WERI-Rb-1 (cell line): ENCODE measurements at regions not wholly inside any gene's neighbourhood (a gene's known extent, or its start where the extent isn't known, plus 50 kb on each side); places are given as distances from the start of the nearest gene placed in this dataset.

Experiments used
- DNase-seq: peaks from one replicate; pipeline ENCODE4 v3.0.0-alpha.2; 2020
- H3K27ac ChIP-seq: fragments of 250-450 bp; sonication (Bioruptor Pico); 2 replicates; pipeline ENCODE4 v1.5.1; 2020; ENCODE audit warnings: mild to moderate bottlenecking, moderate library complexity
- H3K27me3 ChIP-seq: fragments of 250-450 bp; sonication (Bioruptor Pico); 2 replicates; pipeline ENCODE4 v1.5.1; 2021; ENCODE audit warnings: mild to moderate bottlenecking, low read depth, moderate library complexity; ENCODE audit not compliant: insufficient read depth, severe bottlenecking
- H3K36me3 ChIP-seq: fragments of 250-450 bp; sonication (Bioruptor Pico); 2 replicates; pipeline ENCODE4 v1.5.1; 2020; ENCODE audit warnings: mild to moderate bottlenecking, moderate library complexity
- H3K4me3 ChIP-seq: 2 replicates; pipeline ENCODE4 v1.5.1; 2011; ENCODE audit warnings: low read depth, mild to moderate bottlenecking, control low read depth, low read length
- H3K9me3 ChIP-seq: fragments of 250-450 bp; sonication (Bioruptor Pico); 2 replicates; pipeline ENCODE4 v1.5.1; 2021; ENCODE audit warnings: mild to moderate bottlenecking, moderate library complexity; ENCODE audit not compliant: severe bottlenecking
- CTCF ChIP-seq: IDR thresholded peaks from 2 replicates; pipeline ENCODE4 v1.5.1; 2011; ENCODE audit warnings: low read depth, mild to moderate bottlenecking, control low read depth, inconsistent platforms, low read length

- H3K9me3 ChIP-seq = no peaks in the 10 kb centered on the region
- no peak for TF ChIP-seq CTCF
Measured at GRCh38 chr13:34214686-34215085, 396.7 kb downstream of the RFC3 start.

GRCh38 chr13:34216256-34216655 is 398.3 kb downstream of the RFC3 start:
- Histone ChIP-seq H3K36me3 (no peaks in the 10 kb centered on the region), H3K27ac (no peak overlapping the region), H3K27me3 (no peaks in the 10 kb centered on the region), H3K4me3 (no peak overlapping the region), H3K9me3 (no peaks in the 10 kb centered on the region)
- DNase-seq = no peak
- no peak for TF ChIP-seq CTCF

More at GRCh38 chr13:34214686-34215085, 396.7 kb downstream of the RFC3 start:
- Histone ChIP-seq H3K36me3 (no peaks in the 10 kb centered on the region), H3K4me3 (no peak overlapping the region), H3K27ac (no peak overlapping the region), H3K27me3 (no peaks in the 10 kb centered on the region)
- no peak for DNase-seq

DNA sequence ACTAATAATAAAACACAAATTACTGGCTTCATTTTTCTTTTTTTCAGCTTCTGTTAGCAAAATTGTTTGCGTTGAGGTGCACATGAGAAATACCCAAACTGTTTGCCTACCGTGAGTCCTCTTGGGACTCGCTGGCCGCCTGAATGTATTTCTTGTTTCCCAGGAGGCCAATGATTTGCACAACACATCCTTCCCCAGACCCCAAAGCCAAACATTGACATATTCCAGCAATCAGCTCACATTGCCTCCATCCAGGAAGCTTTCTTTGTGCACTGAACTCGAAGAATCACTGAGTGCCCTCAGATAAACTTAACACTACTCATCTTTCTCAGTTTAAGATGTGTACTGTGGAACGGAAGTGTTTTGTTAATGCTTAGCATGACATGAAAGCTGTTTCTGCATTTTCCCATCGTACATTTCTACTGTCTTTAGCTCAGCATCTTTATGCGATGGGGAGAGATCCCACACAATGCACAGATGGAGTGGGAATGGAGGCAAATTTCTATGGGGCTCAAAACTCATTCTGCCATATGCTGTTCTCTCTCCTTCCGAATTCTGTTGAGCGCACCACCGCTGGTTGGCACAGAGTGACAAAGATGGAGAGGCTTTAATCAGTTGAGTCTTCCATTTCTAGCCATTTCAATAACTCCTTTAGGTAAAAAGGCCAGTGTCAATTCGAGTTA is 399.5 kb downstream of the RFC3 start:
- DNase-seq = no peak
- TF ChIP-seq CTCF = no peak
- Histone ChIP-seq H3K9me3 (no peaks in the 10 kb centered on the region), H3K4me3 (no peak overlapping the region), H3K27ac (no peak overlapping the region), H3K27me3 (no peaks in the 10 kb centered on the region), H3K36me3 (no peaks in the 10 kb centered on the region)

- no peak for TF ChIP-seq CTCF
- no peak for DNase-seq
- H3K9me3 ChIP-seq = peaks cover 2% of the 10 kb centered on the region
- no peaks in the 10 kb centered on the region for H3K36me3 ChIP-seq
- no peak overlapping the region for H3K4me3 ChIP-seq
- no peaks in the 10 kb centered on the region for H3K27me3 ChIP-seq
- no peak overlapping the region for H3K27ac ChIP-seq
Measured at GRCh38 chr13:34223984-34224383, 406.0 kb downstream of the RFC3 start.

- no peaks in the 10 kb centered on the region for H3K27me3 ChIP-seq
- DNase-seq = no peak
- no peak overlapping the region for H3K27ac ChIP-seq
- H3K36me3 ChIP-seq = no peaks in the 10 kb centered on the region
- H3K4me3 ChIP-seq = no peak overlapping the region
- H3K9me3 ChIP-seq = peaks cover 2% of the 10 kb centered on the region
- TF ChIP-seq CTCF = no peak
Measured at GRCh38 chr13:34224877-34225276, 406.9 kb downstream of the RFC3 start.

DNA sequence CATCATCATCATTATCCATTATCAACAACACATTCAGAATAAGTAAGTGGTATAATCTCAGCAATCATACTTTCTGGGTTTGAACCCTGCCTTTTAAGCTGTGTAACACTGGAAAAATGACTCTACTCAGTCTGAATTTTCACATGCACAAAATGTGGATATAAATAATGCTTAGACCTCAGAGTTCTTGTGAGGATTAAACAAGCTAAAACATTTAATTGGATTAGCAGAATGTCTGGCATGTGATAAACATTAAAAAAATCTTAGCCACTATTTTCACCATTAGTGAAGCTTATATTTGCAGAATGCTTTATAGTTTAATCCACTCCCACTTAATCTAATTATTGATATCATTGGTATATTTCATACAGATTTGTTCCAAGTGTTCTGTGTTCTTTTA is 412.3 kb downstream of the RFC3 start:
- DNase-seq = no peak
- no peak overlapping the region for H3K27ac ChIP-seq
- TF ChIP-seq CTCF = no peak

More for the DNA sequence above, 412.3 kb downstream of the RFC3 start:
- Histone ChIP-seq H3K36me3 (no peaks in the 10 kb centered on the region), H3K9me3 (peaks cover 2% of the 10 kb centered on the region), H3K27me3 (no peaks in the 10 kb centered on the region), H3K4me3 (no peak overlapping the region)
